GM23338 (cell line): ENCODE measurements at regions not wholly inside any gene's neighbourhood (a gene's known extent, or its start where the extent isn't known, plus 50 kb on each side); places are given as distances from the start of the nearest gene placed in this dataset.

Experiments used
- ATAC-seq: fragments of 200-7000 bp; cut with Tn5 transposase; 3 replicates; pipeline ENCODE4 v1.9.1; 2020
- DNase-seq: peaks from one replicate; pipeline ENCODE4 v3.0.0-alpha.2; 2015; ENCODE audit warnings: low spot score
- H2AFZ ChIP-seq: fragments of 200-600 bp; sonication (generic); 2 replicates; pipeline ENCODE4 v1.8.0; 2016; ENCODE audit warnings: antibody characterized with exemption, mild to moderate bottlenecking, moderate library complexity
- H3F3A ChIP-seq: fragments of 200-600 bp; sonication (generic); replicated peaks from 2 replicates; pipeline ENCODE4 v1.8.0; 2017; ENCODE audit warnings: antibody characterized with exemption, mixed run types, low read depth
- H3K27ac ChIP-seq: fragments of 200-600 bp; sonication (generic); 2 replicates; pipeline ENCODE4 v1.6.1; 2016; ENCODE audit warnings: low read depth
- H3K27me3 ChIP-seq: fragments of 200-600 bp; sonication (generic); 2 replicates; pipeline ENCODE4 v1.8.0; 2016; ENCODE audit warnings: mild to moderate bottlenecking, mixed run types, moderate library complexity; ENCODE audit not compliant: insufficient read depth
- H3K36me3 ChIP-seq: fragments of 200-600 bp; sonication (generic); 2 replicates; pipeline ENCODE4 v1.8.0; 2016; ENCODE audit warnings: mild to moderate bottlenecking; ENCODE audit not compliant: insufficient read depth
- H3K4me1 ChIP-seq: fragments of 200-600 bp; sonication (generic); 2 replicates; pipeline ENCODE4 v1.8.0; 2016; ENCODE audit warnings: mild to moderate bottlenecking, moderate library complexity; ENCODE audit not compliant: insufficient read depth
- H3K4me2 ChIP-seq: fragments of 200-600 bp; sonication (generic); 2 replicates; pipeline ENCODE4 v1.7.1; 2017; ENCODE audit warnings: mixed run types
- H3K4me3 ChIP-seq: fragments of 200-600 bp; sonication (generic); 2 replicates; pipeline ENCODE4 v1.6.1; 2016; ENCODE audit warnings: mixed run types
- H3K79me2 ChIP-seq: fragments of 200-600 bp; sonication (generic); replicated peaks from 2 replicates; pipeline ENCODE4 v1.8.0; 2017; ENCODE audit warnings: mild to moderate bottlenecking; ENCODE audit not compliant: insufficient read depth
- H3K9me2 ChIP-seq: fragments of 200-600 bp; sonication (generic); 2 replicates; pipeline ENCODE4 v1.8.0; 2017; ENCODE audit not compliant: insufficient read depth
- H4K20me1 ChIP-seq: fragments of 200-600 bp; sonication (generic); replicated peaks from 2 replicates; pipeline ENCODE4 v1.8.0; 2017; ENCODE audit warnings: mild to moderate bottlenecking; ENCODE audit not compliant: insufficient read depth
- H3K27ac Mint-ChIP-seq: 2 replicates; pipeline ENCODE4 v1.8.0; 2020; ENCODE audit warnings: inconsistent platforms, mild to moderate bottlenecking, moderate library complexity, mixed read lengths
- H3K27me3 Mint-ChIP-seq: 3 replicates; pipeline ENCODE4 v1.8.0; 2022; ENCODE audit warnings: low read depth, mild to moderate bottlenecking, moderate library complexity, mixed read lengths, inconsistent platforms; ENCODE audit not compliant: insufficient read depth, poor library complexity
- H3K36me3 Mint-ChIP-seq: 3 replicates; pipeline ENCODE4 v1.8.0; 2021; ENCODE audit warnings: low read depth, mild to moderate bottlenecking, inconsistent platforms, moderate library complexity, mixed read lengths
- H3K4me1 Mint-ChIP-seq: 3 replicates; pipeline ENCODE4 v1.8.0; 2020; ENCODE audit warnings: mild to moderate bottlenecking, inconsistent platforms, mixed read lengths
- H3K4me3 Mint-ChIP-seq: 3 replicates; pipeline ENCODE4 v1.8.0; 2021; ENCODE audit warnings: moderate library complexity, mild to moderate bottlenecking, inconsistent platforms, mixed read lengths
- H3K9me3 Mint-ChIP-seq: 3 replicates; pipeline ENCODE4 v1.8.0; 2020; ENCODE audit warnings: moderate library complexity, mild to moderate bottlenecking, inconsistent platforms, mixed read lengths
- CREB1 ChIP-seq: fragments of 250-450 bp; sonication (Bioruptor Pico); IDR thresholded peaks from 2 replicates; pipeline ENCODE4 v1.5.0; 2020; ENCODE audit warnings: low read depth, mild to moderate bottlenecking, moderate library complexity
- EZH2 ChIP-seq: fragments of 200-600 bp; sonication (generic); IDR thresholded peaks from one replicate; pipeline ENCODE4 v1.8.0; 2017; ENCODE audit warnings: antibody characterized with exemption, mild to moderate bottlenecking, low read depth; ENCODE audit not compliant: unreplicated experiment
- EZH2phosphoT487 ChIP-seq: fragments of 200-600 bp; sonication (generic); IDR thresholded peaks from one replicate; pipeline ENCODE4 v1.8.1; 2018; ENCODE audit warnings: antibody characterized with exemption; ENCODE audit not compliant: unreplicated experiment
- JUNB ChIP-seq: IDR thresholded peaks from one replicate; pipeline ENCODE4 v1.6.1; 2016; ENCODE audit warnings: antibody characterized with exemption; ENCODE audit not compliant: unreplicated experiment
- NANOG ChIP-seq: IDR thresholded peaks from 2 replicates; pipeline ENCODE4 v1.6.1; 2016; ENCODE audit warnings: antibody characterized with exemption, borderline replicate concordance
- STAT1 ChIP-seq: IDR thresholded peaks from one replicate; pipeline ENCODE4 v1.6.1; 2016; ENCODE audit warnings: antibody characterized with exemption; ENCODE audit not compliant: unreplicated experiment
- ZNF114 ChIP-seq: fragments of 250-450 bp; sonication (Bioruptor Pico); IDR thresholded peaks from 2 replicates; pipeline ENCODE4 v1.5.0; 2020; ENCODE audit warnings: mild to moderate bottlenecking, moderate library complexity
- TF ChIP-seq, protein P1 (sequence below): IDR thresholded peaks from one replicate; pipeline ENCODE4 v1.6.1; 2018; ENCODE audit warnings: antibody characterized with exemption; ENCODE audit not compliant: unreplicated experiment
- TF ChIP-seq, protein P2 (sequence below), 2 experiments: fragments of 200-600 bp in 1 of 2; sonication (generic) in 1 of 2; conservative IDR thresholded peaks; 2 replicates each; pipeline versions ENCODE4 v1.5.1 to v1.6.1; 2016 to 2017; ENCODE audit warnings: antibody characterized with exemption in 2 of 2, low read depth in 2 of 2, mild to moderate bottlenecking in 2 of 2, moderate library complexity in 1 of 2
- TF ChIP-seq, protein P3 (sequence below): IDR thresholded peaks from 2 replicates; pipeline ENCODE4 v1.6.1; 2016; ENCODE audit warnings: antibody characterized with exemption

DNA sequence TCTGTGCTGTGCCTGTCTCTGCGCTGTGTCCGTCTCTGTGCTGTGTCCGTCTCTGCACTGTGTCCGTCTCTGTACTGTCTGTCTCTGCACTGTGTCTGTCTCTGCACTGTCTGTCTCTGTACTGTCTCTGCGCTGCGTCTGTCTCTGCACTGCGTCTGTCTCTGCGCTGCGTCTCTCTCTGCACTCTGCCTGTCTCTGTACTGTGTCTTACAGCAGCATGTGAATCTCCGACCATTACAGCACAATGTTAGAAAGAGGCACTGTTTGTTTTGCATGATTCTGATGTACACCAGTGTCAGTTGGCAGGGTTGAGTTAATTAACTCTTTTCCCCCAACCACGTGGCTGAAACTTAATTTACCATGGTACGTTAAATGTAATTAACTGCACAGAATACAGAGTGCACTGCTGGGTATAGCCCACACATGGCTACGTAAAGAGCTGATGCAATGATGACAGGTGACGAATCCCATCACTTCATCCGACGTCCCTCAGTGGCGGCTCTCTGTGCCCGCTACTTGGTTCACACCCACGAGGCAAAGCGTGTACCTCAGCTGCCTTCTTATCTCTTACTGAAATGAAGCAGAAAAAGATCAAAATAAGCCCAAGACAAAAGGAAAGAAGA is 127.7 kb upstream of the SFSWAP start (continued):
- TF ChIP-seq, protein P1, sequence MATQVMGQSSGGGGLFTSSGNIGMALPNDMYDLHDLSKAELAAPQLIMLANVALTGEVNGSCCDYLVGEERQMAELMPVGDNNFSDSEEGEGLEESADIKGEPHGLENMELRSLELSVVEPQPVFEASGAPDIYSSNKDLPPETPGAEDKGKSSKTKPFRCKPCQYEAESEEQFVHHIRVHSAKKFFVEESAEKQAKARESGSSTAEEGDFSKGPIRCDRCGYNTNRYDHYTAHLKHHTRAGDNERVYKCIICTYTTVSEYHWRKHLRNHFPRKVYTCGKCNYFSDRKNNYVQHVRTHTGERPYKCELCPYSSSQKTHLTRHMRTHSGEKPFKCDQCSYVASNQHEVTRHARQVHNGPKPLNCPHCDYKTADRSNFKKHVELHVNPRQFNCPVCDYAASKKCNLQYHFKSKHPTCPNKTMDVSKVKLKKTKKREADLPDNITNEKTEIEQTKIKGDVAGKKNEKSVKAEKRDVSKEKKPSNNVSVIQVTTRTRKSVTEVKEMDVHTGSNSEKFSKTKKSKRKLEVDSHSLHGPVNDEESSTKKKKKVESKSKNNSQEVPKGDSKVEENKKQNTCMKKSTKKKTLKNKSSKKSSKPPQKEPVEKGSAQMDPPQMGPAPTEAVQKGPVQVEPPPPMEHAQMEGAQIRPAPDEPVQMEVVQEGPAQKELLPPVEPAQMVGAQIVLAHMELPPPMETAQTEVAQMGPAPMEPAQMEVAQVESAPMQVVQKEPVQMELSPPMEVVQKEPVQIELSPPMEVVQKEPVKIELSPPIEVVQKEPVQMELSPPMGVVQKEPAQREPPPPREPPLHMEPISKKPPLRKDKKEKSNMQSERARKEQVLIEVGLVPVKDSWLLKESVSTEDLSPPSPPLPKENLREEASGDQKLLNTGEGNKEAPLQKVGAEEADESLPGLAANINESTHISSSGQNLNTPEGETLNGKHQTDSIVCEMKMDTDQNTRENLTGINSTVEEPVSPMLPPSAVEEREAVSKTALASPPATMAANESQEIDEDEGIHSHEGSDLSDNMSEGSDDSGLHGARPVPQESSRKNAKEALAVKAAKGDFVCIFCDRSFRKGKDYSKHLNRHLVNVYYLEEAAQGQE, result no peak
- no peak for TF ChIP-seq ZNF114 (CRISPR knock-in tag)
- TF ChIP-seq, protein P2, sequence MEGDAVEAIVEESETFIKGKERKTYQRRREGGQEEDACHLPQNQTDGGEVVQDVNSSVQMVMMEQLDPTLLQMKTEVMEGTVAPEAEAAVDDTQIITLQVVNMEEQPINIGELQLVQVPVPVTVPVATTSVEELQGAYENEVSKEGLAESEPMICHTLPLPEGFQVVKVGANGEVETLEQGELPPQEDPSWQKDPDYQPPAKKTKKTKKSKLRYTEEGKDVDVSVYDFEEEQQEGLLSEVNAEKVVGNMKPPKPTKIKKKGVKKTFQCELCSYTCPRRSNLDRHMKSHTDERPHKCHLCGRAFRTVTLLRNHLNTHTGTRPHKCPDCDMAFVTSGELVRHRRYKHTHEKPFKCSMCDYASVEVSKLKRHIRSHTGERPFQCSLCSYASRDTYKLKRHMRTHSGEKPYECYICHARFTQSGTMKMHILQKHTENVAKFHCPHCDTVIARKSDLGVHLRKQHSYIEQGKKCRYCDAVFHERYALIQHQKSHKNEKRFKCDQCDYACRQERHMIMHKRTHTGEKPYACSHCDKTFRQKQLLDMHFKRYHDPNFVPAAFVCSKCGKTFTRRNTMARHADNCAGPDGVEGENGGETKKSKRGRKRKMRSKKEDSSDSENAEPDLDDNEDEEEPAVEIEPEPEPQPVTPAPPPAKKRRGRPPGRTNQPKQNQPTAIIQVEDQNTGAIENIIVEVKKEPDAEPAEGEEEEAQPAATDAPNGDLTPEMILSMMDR (conservative IDR thresholded peaks at IDR 0.05; ENCODE audit: low read depth in 2 of 2), result no peak
- no peak for TF ChIP-seq STAT1
- TF ChIP-seq CREB1 (CRISPR knock-in tag), result no peak
- TF ChIP-seq NANOG, result no peak
- no peak for TF ChIP-seq EZH2
- TF ChIP-seq EZH2phosphoT487, result no peak
- no peak for TF ChIP-seq JUNB
- TF ChIP-seq, protein P3, sequence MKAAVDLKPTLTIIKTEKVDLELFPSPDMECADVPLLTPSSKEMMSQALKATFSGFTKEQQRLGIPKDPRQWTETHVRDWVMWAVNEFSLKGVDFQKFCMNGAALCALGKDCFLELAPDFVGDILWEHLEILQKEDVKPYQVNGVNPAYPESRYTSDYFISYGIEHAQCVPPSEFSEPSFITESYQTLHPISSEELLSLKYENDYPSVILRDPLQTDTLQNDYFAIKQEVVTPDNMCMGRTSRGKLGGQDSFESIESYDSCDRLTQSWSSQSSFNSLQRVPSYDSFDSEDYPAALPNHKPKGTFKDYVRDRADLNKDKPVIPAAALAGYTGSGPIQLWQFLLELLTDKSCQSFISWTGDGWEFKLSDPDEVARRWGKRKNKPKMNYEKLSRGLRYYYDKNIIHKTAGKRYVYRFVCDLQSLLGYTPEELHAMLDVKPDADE, result no peak

DNA sequence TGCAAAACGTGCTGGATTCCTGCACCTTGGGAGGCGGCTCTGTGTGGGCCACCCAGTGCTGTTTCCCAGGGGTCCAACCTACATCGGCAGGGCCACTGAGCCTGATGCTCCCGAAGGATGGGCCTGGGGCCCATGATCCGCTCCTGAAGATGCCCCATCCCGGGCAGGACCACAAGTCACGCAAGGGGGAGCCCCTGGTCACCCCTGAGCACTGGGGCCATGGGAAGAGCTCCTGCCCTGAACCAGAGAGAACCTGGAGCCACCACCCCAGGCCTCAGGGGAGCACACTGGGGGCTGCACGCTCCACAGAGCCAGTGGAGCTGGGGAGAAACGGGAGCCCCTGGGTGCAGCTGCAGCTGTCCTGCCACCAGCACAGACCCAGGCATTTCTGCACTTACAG is 124.6 kb upstream of the SFSWAP start:
- Histone ChIP-seq H3K27ac (no peak overlapping the region), H3K27me3 (no peaks in the 10 kb centered on the region), H3K4me3 (no peak overlapping the region), H3K9me2 (no peaks in the 10 kb centered on the region), H2AFZ (no peak overlapping the region), H3K4me1 (no peaks in the 10 kb centered on the region), H3F3A (no peaks in the 10 kb centered on the region), H3K79me2 (no peaks in the 10 kb centered on the region), H4K20me1 (no peaks in the 10 kb centered on the region), H3K4me2 (no peak overlapping the region), H3K36me3 (no peaks in the 10 kb centered on the region)
- peaks cover 9% of the 10 kb centered on the region for H3K27me3 Mint-ChIP-seq
- TF ChIP-seq, protein P3, result no peak
- TF ChIP-seq JUNB (no peak), EZH2phosphoT487 (no peak)
- peaks cover 7% of the 10 kb centered on the region; the same call in 2 of the 3 replicates for H3K36me3 Mint-ChIP-seq
- peaks cover 32% of the 10 kb centered on the region for H3K9me3 Mint-ChIP-seq
- no peak overlapping the region for H3K27ac Mint-ChIP-seq
- H3K4me1 Mint-ChIP-seq, result peaks cover 16% of the 10 kb centered on the region
- ATAC-seq, result no peak
- no peak overlapping the region for H3K4me3 Mint-ChIP-seq
- no peak for DNase-seq
